GM19467 (cell line): ENCODE measurements at regions not wholly inside any gene's neighbourhood (a gene's known extent, or its start where the extent isn't known, plus 50 kb on each side); places are given as distances from the start of the nearest gene placed in this dataset.

Experiments
- ATAC-seq: cut with Tn5 transposase; IDR thresholded peaks from one replicate; pipeline ENCODE4 v1.9.1; 2021; ENCODE audit warnings: mild to moderate bottlenecking, moderate library complexity; ENCODE audit not compliant: unreplicated experiment

DNA sequence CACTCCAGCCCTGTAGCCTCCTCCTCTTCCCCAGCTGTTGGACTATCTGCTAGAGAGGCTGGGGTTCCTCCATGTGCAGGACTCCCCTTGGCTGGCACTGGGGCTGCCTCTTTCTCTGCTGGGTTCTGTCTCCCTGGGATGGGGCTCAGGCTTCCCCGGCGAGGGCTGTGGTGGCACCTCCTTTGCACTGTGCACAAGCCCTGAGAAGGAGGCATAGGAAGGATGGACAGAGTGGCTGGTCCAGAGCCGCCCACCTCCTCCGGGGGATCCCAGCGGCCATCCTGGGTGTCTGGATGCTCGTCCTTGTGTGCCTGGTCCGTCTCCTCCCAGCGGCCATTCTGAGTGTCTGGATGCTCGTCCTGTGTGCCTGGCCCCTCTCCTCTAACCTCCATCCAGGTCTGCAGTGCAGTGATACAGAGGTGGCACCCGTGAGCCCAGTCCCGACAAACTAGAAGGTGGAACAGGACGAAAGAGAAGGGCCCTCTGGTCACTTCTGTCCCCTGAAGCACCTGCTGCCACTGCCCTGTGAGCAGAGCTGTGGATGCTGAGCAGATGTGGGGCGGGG is 633.7 kb downstream of the BRD1 start:
- ATAC-seq, result no peak

DNA sequence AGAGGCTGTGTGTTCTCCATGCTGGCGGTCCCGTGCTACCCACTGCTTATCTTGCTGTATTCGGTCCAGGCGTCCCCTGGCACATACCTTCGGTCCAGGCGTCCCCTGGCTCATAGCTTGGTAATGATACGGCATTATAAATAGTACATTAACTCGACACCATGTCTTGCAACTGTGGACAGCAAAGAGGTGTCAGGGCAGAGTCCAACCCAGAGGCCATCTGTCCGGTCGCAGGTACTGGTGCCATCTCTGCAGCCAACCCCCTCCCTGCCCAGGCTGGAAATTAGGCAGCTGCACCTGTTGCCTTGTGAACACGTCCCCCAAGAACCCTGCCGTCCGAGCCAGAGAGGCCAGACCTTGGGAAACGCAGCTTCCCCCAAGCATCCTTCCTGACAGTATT is 634.3 kb downstream of the BRD1 start:
- no peak for ATAC-seq

DNA sequence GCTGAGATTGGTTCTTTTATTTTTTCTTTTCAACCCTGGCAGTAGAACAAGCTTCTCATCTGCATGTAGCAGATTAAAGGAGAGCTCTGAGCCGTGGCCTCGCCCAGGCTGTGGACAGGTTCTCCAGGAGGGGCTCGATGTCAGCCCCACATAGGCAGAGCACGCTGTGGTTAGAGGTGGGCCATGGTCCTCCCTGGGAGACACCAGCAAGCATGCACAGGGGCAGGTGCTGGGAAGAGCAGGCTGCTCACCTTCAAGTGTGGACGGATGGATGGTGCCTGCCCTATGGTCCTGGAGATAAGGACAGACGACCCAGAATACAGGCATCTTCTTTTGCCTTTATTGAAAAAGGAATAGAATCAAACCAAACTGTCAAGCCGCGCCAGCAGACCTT is 634.8 kb downstream of the BRD1 start:
- ATAC-seq, result no peak

DNA sequence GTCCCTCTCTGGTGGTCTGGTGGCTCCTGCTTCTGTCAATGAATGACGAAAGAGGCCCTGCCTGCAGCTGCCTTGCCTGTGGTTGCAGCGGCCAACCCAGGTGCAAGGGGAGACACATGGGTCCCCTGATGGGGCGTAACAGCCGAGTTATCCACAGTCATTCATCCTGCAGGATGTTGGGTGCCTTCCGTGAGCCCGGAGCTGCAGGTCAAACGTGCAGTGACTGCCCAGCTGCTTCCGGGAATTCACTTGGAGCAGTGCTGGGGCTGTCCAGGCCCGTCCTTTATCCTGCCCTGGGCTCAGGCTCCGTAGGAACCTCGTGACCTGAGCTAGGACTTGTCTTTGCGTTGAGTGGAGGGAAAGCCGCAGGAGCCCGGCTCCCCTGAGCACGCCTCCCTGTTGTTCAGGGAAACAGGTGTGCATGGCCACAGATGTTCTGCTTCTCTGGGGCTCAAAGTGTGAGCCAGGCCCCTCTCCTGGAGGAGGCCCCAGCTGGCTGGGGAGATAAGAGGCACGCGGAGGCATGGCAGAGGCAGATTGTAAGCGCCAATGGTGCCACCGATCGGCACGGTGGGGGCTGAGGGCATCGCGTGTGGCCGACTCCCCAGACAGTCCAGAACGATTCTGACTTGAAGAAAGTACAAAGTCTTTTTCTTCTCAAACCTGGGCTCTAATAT is 635.4 kb downstream of the BRD1 start:
- no peak for ATAC-seq

DNA sequence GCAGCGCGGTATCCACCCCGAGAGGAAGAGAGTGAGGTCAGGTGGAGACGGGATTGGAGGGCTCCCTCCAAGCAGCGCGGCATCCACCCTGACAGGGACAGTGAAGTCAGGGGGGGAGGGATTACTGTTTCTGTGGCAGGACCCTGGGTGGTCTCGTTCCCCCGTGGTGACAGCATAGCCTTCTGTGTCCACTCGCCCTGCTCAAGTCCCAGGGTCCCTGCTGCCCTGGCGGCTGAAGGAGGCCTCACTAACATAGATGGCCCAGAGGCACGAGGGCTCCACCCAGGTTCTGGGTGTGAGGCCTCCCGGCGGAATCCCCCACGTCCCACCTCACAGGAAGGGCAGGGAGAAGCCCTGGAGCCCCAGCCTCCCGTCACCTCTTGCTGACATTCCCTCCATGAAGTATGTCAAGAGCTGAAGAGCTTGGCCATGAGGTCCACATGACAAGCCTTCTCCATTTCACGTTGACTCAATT is 636.1 kb downstream of the BRD1 start:
- no peak for ATAC-seq

DNA sequence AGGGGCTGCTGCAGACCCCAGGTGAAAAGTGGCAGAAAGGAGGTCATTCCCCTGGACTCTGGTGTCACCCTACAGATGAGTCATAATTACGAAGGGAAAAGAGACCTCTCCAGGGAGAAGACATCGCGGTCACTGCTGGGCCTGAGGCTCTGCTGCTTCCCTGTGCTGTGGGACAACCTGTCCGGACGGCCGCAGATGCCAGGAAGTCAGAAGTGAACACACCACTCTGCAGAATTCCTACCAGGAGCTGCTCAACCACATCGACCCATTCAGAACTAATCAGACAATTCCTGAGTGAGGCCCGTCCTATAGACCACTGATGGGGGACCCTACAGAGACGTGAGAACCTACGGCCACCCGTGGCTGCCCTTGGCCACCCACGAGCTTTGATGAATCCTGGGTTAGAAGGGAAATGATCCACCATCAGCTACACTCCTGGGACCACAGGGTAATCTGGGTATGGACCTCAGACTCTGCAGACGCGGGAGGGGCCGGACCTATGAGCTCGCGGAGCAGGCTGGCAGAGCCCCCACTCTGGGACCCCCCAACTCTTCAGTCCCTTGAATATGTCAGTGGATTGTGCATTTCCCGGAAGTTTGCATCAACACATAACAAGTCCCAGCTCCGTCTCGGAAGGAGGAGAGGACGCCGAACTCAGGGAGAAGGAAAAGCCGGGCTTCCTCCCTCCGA is 636.7 kb downstream of the BRD1 start:
- ATAC-seq, result no peak

DNA sequence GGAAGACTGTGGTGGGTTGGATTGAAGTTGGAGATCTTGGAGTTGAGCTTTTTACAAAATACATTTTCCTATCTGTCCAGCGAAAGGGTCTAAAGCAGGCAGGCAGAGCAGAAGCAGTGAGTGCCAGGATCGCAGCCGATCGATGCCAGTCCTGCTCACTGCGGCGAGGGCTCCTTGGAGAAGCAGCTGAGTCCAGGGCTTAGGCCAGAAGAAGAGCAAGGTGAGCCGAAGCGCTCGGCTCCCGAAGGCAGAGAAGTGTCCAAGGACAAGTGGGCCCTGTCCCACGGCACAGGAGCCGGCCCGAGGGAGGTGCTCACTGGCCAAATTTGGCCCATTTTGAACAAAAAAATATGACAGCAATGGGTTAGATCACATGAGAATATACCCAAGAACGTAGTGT is 637.8 kb downstream of the BRD1 start:
- ATAC-seq, result no peak

DNA sequence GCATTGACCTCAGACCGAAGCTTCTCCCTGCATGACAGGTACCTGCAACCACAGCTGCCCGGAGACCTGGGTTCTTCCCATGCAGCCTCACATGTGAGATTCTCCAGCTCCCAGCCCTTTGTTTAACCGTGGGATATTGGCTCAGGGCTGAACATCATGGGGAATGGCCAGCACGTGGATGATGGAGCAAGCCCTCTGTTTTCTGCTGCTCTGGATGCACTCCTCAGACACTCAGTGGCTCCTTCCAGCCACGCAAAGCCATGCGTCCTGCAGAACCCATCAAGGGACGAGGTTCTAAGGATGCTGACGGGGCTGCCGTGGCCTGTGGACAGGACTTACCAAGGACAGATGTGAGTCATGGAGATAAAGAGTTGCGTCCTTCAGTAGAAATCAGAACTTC is 639.1 kb downstream of the BRD1 start:
- no peak for ATAC-seq

DNA sequence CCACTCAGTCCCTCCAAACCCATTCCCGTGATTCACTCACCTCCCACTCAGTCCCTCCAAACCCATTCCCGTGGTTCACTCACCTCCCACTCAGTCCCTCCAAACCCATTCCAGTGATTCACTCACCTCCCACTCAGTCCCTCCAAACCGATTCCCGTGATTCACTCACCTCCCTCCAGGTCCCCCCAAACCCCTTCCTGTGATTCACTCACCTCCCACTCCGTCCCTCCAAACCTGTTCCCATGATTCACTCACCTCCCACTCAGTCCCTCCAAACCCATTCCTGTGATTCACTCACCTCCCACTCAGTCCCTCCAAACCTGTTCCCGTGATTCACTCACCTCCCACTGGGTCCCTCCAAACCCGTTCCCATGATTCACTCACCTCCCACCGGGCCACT is 639.6 kb downstream of the BRD1 start:
- ATAC-seq, result no peak

DNA sequence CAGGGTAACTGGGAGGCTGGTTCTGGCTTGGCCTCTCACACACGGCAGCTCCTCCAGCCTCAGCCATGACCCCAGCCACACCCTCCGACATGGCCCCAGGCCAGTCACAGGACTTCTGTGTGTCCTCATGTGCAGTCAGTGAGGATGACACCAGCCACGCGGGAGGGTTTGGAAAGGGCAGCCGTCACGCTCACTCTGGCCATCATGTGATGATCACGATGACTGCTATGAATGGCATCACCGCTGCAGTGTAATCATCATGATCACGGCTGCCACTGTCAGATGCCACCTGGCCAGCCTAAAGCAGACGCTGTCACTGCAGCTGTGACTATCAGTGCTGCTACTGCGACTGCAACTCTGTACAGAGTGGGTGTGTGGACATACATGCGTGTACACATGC is 640.9 kb downstream of the BRD1 start:
- ATAC-seq, result no peak

DNA sequence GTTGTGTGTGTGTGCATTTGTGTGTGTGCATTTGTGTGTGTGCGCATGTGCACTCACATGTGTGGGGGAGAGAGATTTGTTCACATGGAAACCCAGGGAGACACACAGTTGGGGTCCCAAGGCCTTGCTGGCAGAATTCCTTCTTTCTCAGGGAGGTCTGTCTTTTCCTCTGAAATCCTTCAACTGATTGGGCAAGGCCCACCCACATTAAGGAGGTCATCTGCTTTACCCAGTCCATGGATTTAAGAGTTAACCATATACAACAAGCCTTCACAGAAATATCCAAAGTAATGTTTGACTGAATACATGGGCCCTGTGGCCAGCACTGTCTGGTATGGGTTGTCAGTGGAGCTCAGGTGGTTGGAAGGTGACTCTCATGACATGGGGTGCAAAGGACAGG is 641.4 kb downstream of the BRD1 start:
- no peak for ATAC-seq

DNA sequence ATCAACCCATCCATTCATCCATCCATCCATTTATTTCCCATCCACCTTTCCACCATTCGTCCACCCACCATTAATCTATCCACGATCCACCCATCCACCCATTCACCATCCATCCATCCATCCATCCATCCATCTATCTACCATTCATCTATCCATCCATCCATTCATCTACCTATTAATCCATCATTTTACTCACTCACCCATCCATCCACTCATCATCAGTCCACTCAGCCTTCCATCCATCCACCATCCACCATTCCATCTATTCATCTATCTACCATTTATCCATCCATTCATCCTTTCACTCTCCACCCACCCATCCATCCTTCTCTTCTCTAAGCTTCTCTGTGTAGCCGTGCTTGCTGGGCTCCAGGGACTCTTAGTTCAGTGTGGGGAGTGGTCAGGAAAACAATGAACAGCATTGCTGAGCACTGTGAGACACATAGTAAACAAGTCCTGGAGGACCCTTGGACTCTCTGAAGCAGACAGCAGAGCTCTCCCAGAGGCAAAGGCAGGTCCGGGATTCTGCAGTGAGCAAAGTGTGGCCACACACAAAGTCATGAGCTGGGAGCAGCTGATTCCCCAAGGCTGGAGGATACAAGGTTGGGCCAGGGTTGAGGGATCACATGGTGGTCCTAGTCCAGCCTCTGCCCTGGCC is 642.2 kb downstream of the BRD1 start:
- no peak for ATAC-seq

DNA sequence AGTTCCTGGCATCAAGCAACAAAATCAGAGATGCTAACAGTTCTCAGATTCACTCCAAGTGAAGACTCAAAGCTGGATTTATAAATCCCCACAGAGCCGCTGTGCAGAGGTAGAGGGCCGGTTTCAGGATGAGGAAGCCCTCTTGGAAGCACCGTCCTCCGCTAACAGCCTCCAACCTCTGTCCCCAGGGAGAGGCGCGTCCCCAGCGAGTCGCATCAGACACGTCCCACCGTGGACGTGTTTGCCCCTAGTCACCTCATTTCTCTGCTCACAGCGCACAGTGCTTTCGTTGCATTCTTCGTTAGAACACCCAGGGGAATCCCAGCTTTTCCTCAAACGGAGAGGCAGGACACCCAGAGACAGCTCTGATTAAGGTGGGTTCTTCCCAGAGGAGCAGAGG is 642.9 kb downstream of the BRD1 start:
- no peak for ATAC-seq

DNA sequence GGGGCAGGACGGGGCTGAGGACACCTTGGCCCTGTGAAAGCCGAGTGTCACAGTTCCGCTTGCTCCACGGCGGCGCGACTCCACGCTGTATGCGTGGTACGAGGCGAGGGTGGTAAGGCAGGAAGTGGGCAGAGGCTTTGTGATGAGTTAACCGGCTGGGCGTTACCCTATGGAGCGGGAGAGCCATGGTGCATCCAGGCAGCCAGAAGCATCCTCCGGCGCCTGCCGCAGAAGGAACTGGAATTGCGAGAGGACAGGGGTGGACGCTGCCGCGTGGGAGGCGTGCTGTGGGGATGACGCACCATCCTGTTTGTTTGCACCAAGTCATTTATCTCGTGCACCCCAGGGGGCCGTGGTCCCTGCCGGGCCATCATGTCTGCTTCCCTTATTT is 643.9 kb downstream of the BRD1 start:
- no peak for ATAC-seq

DNA sequence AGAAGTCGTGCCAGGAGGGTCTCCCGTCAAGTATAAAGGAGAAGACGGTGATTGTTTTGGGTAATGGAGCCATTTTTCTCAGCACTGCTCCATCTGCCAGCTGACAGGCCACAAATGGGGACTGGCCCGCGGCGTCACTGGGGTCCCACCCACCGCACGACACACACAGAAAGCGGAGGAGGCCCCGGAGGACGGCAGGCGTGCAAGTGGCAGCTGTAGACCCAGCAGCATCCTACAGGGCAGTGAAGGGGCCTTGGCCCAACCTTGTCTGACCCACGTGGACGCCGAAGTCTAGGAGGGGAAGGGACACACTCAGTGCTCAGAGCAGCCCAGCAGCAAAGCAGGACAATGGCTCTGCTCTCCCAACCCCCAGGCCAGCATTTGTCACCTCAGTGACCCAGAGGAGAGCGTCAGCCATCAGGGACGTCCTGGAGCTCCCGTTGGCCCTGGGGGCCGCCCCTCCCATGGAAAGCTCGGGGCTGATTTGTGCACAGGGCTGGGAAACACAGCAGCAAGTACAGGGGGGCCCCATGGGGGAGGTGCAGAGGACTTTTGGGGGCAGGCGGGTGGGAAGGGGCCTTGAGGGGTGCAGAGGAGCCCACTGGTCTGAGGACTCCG is 644.4 kb downstream of the BRD1 start:
- no peak for ATAC-seq

DNA sequence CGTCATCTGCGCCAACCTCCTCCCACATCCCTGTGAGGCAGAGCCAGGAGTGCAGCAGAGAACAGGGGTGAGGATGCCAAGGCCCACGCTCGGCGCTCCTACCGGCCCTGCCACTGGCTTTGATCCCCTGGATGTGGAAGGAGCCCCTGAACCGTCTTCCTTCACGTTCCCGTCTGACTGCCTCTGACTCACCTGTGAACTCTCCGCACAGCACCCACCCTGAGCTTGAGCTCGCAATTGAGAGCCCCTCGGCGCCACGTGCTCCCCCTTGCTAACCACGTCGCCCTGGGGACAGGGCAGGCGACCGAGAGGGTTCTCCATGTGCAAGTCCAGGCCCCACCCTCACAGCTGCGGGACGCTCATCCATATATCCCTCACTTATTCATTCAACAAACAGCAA is 645.3 kb downstream of the BRD1 start:
- no peak for ATAC-seq

DNA sequence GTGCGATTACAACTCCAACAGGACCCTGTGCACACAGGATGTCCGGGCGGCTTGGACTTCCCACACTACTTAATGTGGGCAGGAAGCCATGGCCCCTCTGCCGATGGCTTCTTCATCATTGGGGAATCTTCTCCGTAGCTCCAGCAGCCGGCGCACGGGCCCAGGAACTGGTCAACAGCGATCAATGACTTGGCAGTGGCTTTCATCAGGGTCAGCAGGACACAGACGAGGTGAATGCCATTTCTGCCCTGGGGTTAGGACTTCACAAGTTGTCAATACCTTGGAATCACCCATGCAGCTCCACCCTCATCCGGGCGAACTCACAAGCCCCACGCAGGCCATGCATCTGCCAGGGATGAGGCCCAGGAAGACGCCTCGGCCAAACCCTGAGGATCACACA is 645.7 kb downstream of the BRD1 start:
- ATAC-seq, result no peak

DNA sequence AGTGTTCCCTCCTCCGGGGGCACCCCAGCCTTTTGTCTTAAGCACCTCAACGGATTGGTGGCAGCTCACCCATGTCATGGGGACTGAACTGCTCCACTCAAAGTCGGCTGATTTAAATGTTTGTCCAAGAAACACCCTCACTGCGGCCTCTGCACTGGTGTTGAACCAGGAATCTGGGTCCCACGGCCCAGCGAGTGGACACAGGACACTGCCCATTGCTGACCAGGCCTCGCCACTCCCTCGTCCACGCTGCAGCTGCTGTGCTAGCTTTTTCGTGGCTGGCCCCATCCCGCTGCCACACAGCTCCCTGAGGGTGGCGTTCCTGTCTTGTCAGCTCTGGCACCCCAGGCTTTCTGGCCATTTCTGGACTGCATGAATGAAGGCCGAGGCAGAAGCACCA is 646.2 kb downstream of the BRD1 start:
- ATAC-seq, result no peak

DNA sequence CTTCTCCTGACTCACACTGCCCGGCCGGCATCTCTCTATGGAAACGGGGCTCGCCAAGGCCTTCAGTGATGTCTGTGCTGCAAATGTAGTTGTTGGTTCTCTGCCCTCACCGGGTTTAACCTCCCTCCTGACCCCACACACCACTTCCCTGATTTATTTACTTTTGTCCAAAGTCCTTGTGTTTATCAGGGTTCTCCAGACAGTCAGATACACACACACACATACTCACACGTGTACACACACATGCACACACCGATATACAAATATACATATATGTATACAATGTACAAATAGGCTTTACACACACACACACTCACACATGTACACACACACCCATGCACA is 647.0 kb downstream of the BRD1 start:
- no peak for ATAC-seq

DNA sequence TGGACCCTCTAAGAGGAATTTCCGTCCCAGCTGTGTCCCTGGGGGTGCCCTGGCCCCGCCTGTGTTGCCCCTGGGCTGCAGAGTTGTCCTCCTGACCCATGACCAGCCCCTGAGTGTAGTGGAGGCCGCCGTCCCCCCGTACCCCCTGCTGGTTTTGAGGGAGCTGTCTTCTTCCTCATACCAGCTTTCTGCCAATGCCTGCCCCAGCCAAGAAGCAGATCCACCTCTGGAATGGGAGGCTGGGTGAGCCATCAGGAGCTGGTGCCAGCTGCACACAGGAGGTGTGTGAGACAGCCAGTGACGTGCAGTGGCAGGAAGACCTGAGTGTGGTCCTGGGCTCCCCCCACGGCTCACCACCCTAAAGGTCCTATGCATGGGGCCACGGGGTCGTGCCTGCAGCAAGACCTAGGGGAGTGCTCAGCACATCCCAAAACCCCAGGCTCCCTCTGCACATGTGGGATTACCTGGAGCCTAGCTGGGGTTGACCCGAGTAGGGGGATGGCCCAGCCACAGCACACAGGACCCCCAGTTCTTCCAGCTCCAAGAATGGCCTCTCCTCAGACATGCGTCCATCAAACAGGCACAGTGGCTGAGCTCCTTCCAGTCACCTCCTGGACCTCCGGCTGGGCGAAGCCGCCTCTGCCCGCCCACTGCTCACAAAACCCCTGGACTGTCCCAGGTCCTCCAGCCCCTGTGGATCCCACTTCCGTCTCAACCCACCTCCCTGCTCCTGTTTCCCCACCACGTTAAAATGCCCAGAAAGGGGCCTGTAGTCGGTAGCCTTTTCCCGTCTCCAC is 647.6 kb downstream of the BRD1 start:
- no peak for ATAC-seq

DNA sequence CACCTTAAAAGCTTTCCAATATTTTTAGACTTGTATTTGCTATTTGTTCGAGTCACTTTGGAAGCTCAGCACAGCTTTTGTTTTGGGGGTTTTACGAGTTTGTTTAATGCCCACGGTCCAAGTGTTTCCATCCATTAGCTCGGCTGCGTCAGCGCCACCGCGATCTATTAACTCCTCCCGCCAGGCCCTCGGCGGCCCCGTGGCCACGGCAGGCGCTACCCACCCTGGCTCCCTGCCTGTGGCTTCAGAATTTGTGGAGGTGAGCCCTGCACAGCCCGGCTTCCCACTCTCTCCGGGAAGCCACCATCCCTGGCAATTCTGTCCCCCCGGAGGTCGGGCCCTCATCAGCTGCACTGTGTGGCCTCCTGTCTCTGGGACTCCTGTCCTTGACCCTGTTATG is 648.5 kb downstream of the BRD1 start:
- ATAC-seq, result no peak
